Prostate gland (tissue), 2 donors: ENCODE measurements at regions not wholly inside any gene's neighbourhood (a gene's known extent, or its start where the extent isn't known, plus 50 kb on each side); places are given as distances from the start of the nearest gene placed in this dataset.

Experiments
- DNase-seq: peaks from one replicate; pipeline ENCODE4 v3.0.0-alpha.2; 2019; ENCODE audit warnings: low spot score
- H3K27ac ChIP-seq, 2 donors: fragments of 200-600 bp; sonication (generic); 2 replicates each; pipeline ENCODE4 v1.5.1; 2017 to 2019
- H3K27me3 ChIP-seq: fragments of 200-600 bp; sonication (generic); replicated peaks from 2 replicates; pipeline ENCODE4 v1.5.1; 2019; ENCODE audit not compliant: insufficient read depth
- H3K36me3 ChIP-seq, 2 donors: fragments of 200-600 bp; sonication (generic); 1 replicate in 1 of 2; 2 replicates in 1 of 2; pipeline versions ENCODE4 v1.5.1 to v1.8.1; 2017 to 2019
- H3K4me1 ChIP-seq: fragments of 200-600 bp; sonication (generic); replicated peaks from 2 replicates; pipeline ENCODE4 v1.5.1; 2019
- H3K4me3 ChIP-seq, 2 donors: fragments of 200-600 bp; sonication (generic); 2 replicates each; pipeline ENCODE4 v1.5.1; 2017 to 2019
- H3K9me3 ChIP-seq: fragments of 200-600 bp; sonication (generic); 2 replicates; pipeline ENCODE4 v1.5.1; 2017
- POLR2A ChIP-seq: fragments of 450-650 bp; IDR thresholded peaks from one replicate; pipeline ENCODE4 v1.6.1; 2016; ENCODE audit warnings: antibody characterized with exemption, mild to moderate bottlenecking
- POLR2AphosphoS5 ChIP-seq: sonication (generic); formaldehyde crosslinking; IDR thresholded peaks from one replicate; pipeline ENCODE4 v1.6.1; 2017; ENCODE audit warnings: antibody characterized with exemption
- WGBS: methylation state at CpG from one replicate; pipeline ENCODE4 v1.1.5; 2018; 5-methylcytosine and 5-hydroxymethylcytosine counted together
- intact Hi-C: fragments of 100-400 bp; cut with DNase I; formaldehyde crosslinking; loops from one replicate; pipeline ENCODE4 v1.14.2; 2022
- TF ChIP-seq, protein P1 (sequence below), 4 experiments: fragments of 200-600 bp in 2 of 4; fragments of 450-650 bp in 2 of 4; sonication (generic) in 2 of 4; IDR thresholded peaks; 1 replicate in 3 of 4; 2 replicates in 1 of 4; pipeline ENCODE4 v1.5.1; 2016 to 2019; ENCODE audit warnings: antibody characterized with exemption in 4 of 4, mild to moderate bottlenecking in 2 of 4, moderate library complexity in 2 of 4

GRCh38 chrX:10979956-10980355, 131.2 kb upstream of the HCCS start:
- no peak for DNase-seq
- TF ChIP-seq POLR2AphosphoS5 (no peak), POLR2A (no peak)
- TF ChIP-seq, protein P1, sequence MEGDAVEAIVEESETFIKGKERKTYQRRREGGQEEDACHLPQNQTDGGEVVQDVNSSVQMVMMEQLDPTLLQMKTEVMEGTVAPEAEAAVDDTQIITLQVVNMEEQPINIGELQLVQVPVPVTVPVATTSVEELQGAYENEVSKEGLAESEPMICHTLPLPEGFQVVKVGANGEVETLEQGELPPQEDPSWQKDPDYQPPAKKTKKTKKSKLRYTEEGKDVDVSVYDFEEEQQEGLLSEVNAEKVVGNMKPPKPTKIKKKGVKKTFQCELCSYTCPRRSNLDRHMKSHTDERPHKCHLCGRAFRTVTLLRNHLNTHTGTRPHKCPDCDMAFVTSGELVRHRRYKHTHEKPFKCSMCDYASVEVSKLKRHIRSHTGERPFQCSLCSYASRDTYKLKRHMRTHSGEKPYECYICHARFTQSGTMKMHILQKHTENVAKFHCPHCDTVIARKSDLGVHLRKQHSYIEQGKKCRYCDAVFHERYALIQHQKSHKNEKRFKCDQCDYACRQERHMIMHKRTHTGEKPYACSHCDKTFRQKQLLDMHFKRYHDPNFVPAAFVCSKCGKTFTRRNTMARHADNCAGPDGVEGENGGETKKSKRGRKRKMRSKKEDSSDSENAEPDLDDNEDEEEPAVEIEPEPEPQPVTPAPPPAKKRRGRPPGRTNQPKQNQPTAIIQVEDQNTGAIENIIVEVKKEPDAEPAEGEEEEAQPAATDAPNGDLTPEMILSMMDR (IDR thresholded peaks at IDR 0.05) = no peak
- H3K27ac ChIP-seq = no peak overlapping the region
- H3K4me1 ChIP-seq = no peaks in the 10 kb centered on the region
- H3K4me3 ChIP-seq = no peak overlapping the region
- 100% methylated on average over 1 of the region's 1 CpG for WGBS
- no peaks in the 10 kb centered on the region for H3K27me3 ChIP-seq
- no peaks in the 10 kb centered on the region for H3K9me3 ChIP-seq
- H3K36me3 ChIP-seq = no peaks in the 10 kb centered on the region
- intact Hi-C loops = no loop called here

- 93% methylated on average over 3 of the region's 3 CpGs for WGBS
- H3K36me3 ChIP-seq = no peaks in the 10 kb centered on the region
These were observed 129.6 kb upstream of the HCCS start for GRCh38 chrX:10981506-10981905.

DNA sequence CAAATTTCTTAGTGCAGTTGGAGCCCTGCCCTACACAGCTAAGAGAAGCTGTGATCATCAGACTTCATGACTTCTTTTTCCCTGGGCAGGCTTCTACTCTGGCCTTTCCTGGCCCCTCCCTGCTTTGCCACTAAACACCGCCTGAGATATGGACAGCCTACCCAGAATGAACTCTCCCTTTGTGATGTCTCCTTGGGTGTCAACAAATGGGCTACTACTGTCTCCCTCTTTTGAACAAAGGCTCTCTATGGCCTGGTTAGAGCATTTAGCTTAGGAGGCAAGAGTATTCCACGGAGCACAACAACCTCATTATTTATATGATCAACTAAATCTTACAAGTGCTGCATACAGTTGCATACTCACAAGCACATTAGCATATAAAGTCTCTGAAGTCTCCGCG, 127.6 kb upstream of the HCCS start:
- WGBS = 85% methylated on average over 4 of the region's 4 CpGs
- Histone ChIP-seq H3K27ac (no peak overlapping the region), H3K36me3 (no peaks in the 10 kb centered on the region), H3K9me3 (no peaks in the 10 kb centered on the region), H3K4me1 (no peaks in the 10 kb centered on the region), H3K4me3 (no peak overlapping the region), H3K27me3 (no peaks in the 10 kb centered on the region)
- no peak for TF ChIP-seq POLR2AphosphoS5
- TF ChIP-seq, protein P1 (IDR thresholded peaks at IDR 0.05) = no peak
- no peak for TF ChIP-seq POLR2A
- intact Hi-C loops = no loop called here
- no peak for DNase-seq

More at GRCh38 chrX:10981506-10981905, 129.6 kb upstream of the HCCS start:
- H3K4me1 ChIP-seq = no peaks in the 10 kb centered on the region
- intact Hi-C loops = no loop called here
- DNase-seq = no peak
- no peak overlapping the region for H3K4me3 ChIP-seq
- TF ChIP-seq, protein P1 (IDR thresholded peaks at IDR 0.05) = no peak
- TF ChIP-seq POLR2AphosphoS5 (no peak), POLR2A (no peak)
- no peaks in the 10 kb centered on the region for H3K9me3 ChIP-seq
- no peak overlapping the region for H3K27ac ChIP-seq
- H3K27me3 ChIP-seq = no peaks in the 10 kb centered on the region

- intact Hi-C loops = no loop called here
- H3K27me3 ChIP-seq = no peaks in the 10 kb centered on the region
- no peak for TF ChIP-seq POLR2A
- TF ChIP-seq, protein P1 (IDR thresholded peaks at IDR 0.05) = no peak
- no peak for TF ChIP-seq POLR2AphosphoS5
- H3K4me3 ChIP-seq = no peak overlapping the region
- no peak overlapping the region for H3K27ac ChIP-seq
- H3K9me3 ChIP-seq = no peaks in the 10 kb centered on the region
- DNase-seq = no peak
- WGBS = 95% methylated on average over 1 of the region's 1 CpG
- no peaks in the 10 kb centered on the region for H3K4me1 ChIP-seq
- H3K36me3 ChIP-seq = no peaks in the 10 kb centered on the region
These were observed 126.9 kb upstream of the HCCS start for GRCh38 chrX:10984213-10984612.

- WGBS = 44% methylated on average over 2 of the region's 2 CpGs
- no peaks in the 10 kb centered on the region for H3K4me1 ChIP-seq
- H3K27ac ChIP-seq = no peak overlapping the region
- H3K36me3 ChIP-seq = no peaks in the 10 kb centered on the region
- H3K4me3 ChIP-seq = no peak overlapping the region
- intact Hi-C loops = no loop called here
- no peaks in the 10 kb centered on the region for H3K9me3 ChIP-seq
- no peak for TF ChIP-seq POLR2A
- no peaks in the 10 kb centered on the region for H3K27me3 ChIP-seq
- no peak for DNase-seq
These were observed 124.5 kb upstream of the HCCS start for GRCh38 chrX:10986616-10987015.
